HL-60 (cell line): ENCODE measurements at regions not wholly inside any gene's neighbourhood (a gene's known extent, or its start where the extent isn't known, plus 50 kb on each side); places are given as distances from the start of the nearest gene placed in this dataset.

ENCODE experiments used
- CTCF ChIP-seq: IDR thresholded peaks from one replicate; pipeline ENCODE4 v1.5.1; 2011; ENCODE audit warnings: low read length, control low read depth, inconsistent platforms; ENCODE audit not compliant: insufficient read depth
- GABPA ChIP-seq: IDR thresholded peaks from 2 replicates; pipeline ENCODE4 v1.6.1; 2012; ENCODE audit warnings: low read depth
- POLR2AphosphoS5 ChIP-seq: IDR thresholded peaks from 2 replicates; pipeline ENCODE4 v1.6.1; 2012; ENCODE audit warnings: low read depth

GRCh38 chr10:47193666-47194065 is 106.3 kb upstream of the GDF10 start:
- TF ChIP-seq CTCF (no peak), POLR2AphosphoS5 (no peak), GABPA (no peak)
